Nephron progenitor cell (in vitro differentiated cells): ENCODE measurements at regions not wholly inside any gene's neighbourhood (a gene's known extent, or its start where the extent isn't known, plus 50 kb on each side); places are given as distances from the start of the nearest gene placed in this dataset.

Experiments
- DNase-seq: peaks from one replicate; pipeline ENCODE4 v3.0.0; 2021
- H3K27ac Mint-ChIP-seq: 2 replicates; pipeline ENCODE4 v1.8.0; 2021; ENCODE audit warnings: mild to moderate bottlenecking, moderate library complexity, mixed read lengths
- H3K27me3 Mint-ChIP-seq: 2 replicates; pipeline ENCODE4 v1.8.0; 2021; ENCODE audit warnings: mild to moderate bottlenecking, low read depth, mixed read lengths; ENCODE audit not compliant: poor library complexity
- H3K36me3 Mint-ChIP-seq: 2 replicates; pipeline ENCODE4 v1.8.0; 2021; ENCODE audit warnings: low read depth, mixed read lengths
- H3K4me1 Mint-ChIP-seq: 2 replicates; pipeline ENCODE4 v1.8.0; 2021; ENCODE audit warnings: mixed read lengths
- H3K4me3 Mint-ChIP-seq: 2 replicates; pipeline ENCODE4 v1.8.0; 2021; ENCODE audit warnings: mild to moderate bottlenecking, moderate library complexity, mixed read lengths
- H3K9me3 Mint-ChIP-seq: 2 replicates; pipeline ENCODE4 v1.8.0; 2021; ENCODE audit warnings: mild to moderate bottlenecking, moderate library complexity, mixed read lengths
- TF ChIP-seq, protein P1 (sequence below): fragments of 200-600 bp; sonication (generic); IDR thresholded peaks from 2 replicates; pipeline ENCODE4 v1.5.0; 2021; ENCODE audit warnings: antibody characterized with exemption

DNA sequence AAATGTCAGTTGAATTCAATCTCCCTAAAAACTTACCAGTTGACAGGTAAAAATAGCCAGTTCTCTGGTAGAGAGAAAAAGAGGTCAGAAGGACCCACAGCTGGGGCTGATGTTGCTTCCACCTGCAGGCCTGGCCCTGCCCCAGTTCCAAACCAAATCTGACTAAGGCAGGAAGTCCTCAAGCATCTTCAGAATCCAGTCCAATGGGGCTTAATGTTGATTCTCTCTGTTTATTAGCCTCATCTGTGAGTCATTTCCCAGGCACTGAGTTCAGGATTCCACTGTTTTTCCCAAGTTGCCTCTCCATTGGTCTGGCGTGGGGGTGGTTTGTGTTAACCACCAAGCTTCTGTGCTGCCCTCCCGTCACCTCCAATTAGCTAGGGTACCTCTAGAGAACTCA is 601.8 kb downstream of the INSC start:
- Mint-ChIP-seq H3K27me3 (no peaks in the 10 kb centered on the region), H3K9me3 (peaks cover under 1% of the 10 kb centered on the region), H3K36me3 (no peaks in the 10 kb centered on the region), H3K27ac (no peak overlapping the region), H3K4me3 (no peak overlapping the region), H3K4me1 (peaks cover 31% of the 10 kb centered on the region)
- TF ChIP-seq, protein P1, sequence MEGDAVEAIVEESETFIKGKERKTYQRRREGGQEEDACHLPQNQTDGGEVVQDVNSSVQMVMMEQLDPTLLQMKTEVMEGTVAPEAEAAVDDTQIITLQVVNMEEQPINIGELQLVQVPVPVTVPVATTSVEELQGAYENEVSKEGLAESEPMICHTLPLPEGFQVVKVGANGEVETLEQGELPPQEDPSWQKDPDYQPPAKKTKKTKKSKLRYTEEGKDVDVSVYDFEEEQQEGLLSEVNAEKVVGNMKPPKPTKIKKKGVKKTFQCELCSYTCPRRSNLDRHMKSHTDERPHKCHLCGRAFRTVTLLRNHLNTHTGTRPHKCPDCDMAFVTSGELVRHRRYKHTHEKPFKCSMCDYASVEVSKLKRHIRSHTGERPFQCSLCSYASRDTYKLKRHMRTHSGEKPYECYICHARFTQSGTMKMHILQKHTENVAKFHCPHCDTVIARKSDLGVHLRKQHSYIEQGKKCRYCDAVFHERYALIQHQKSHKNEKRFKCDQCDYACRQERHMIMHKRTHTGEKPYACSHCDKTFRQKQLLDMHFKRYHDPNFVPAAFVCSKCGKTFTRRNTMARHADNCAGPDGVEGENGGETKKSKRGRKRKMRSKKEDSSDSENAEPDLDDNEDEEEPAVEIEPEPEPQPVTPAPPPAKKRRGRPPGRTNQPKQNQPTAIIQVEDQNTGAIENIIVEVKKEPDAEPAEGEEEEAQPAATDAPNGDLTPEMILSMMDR, result no peak
- no peak for DNase-seq

DNA sequence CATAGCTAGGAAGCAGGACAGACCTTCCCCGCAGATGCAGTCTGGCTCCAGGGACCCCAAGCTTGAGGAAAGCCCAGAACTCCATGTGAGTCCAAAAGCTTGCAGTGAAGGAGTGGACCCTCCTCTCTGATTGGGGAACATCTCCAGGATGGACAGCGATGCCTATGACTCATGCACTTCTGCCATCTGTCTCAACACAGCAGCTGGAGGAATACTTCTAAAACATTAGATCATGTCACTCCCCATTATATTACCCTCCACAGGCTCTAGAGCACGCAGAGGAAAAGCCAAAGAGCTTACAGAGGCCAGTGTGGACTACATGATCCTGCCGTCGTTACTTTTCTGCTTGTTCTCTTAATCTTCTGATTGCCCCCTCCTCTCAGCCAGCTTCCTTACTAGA is 605.7 kb downstream of the INSC start:
- no peak for DNase-seq
- H3K4me1 Mint-ChIP-seq, result peaks cover 30% of the 10 kb centered on the region
- no peaks in the 10 kb centered on the region for H3K27me3 Mint-ChIP-seq
- TF ChIP-seq, protein P1, result no peak
- no peaks in the 10 kb centered on the region for H3K36me3 Mint-ChIP-seq
- H3K9me3 Mint-ChIP-seq, result peaks cover 13% of the 10 kb centered on the region
- no peak overlapping the region for H3K4me3 Mint-ChIP-seq
- H3K27ac Mint-ChIP-seq, result no peak overlapping the region

DNA sequence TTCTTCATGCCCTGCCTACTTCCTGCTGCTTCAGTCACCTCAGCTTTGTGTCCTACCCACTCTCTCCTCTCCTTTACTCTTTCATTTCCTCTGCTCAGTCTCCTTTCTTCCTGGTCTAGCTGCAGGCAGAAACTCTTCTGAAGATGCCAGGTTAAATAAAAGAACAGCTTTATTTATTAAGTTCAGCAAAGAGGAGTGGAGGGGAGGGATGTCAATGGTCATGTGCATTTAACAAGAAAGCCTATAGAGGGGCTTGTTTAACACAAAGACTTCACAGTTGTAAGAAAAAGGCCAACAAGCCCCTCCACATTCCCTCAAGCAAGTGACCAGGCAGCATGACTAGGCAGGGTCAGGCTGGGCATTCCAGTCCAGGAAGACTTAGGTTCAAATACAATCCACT is 609.2 kb downstream of the INSC start:
- Mint-ChIP-seq H3K27me3 (no peaks in the 10 kb centered on the region), H3K36me3 (no peaks in the 10 kb centered on the region), H3K4me3 (no peak overlapping the region), H3K4me1 (peaks cover 18% of the 10 kb centered on the region), H3K9me3 (peaks cover 13% of the 10 kb centered on the region), H3K27ac (peak overlapping the region; percentile 88)
- TF ChIP-seq, protein P1, result no peak
- DNase-seq, result no peak

DNA sequence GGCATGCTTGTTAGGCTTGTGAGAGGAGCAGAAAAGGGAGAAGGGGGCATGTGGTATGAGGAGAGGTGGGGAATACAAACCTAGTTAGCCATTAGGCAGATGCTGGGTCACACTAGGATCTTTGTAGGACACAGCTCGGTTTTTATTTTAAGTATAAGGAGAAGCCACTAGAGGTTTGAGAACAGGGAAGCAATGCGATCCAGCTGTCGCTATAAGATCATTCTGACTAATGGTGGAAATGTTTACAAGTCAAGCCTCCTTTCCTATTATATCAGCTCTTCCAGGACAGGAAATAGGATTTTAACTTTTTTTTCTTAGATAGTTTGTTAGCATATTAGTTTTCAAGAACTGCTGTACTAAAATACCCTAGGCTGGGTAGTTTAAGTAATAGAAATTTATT is 609.9 kb downstream of the INSC start:
- TF ChIP-seq, protein P1, result no peak
- Mint-ChIP-seq H3K27me3 (no peaks in the 10 kb centered on the region), H3K9me3 (peaks cover 13% of the 10 kb centered on the region), H3K27ac (no peak overlapping the region), H3K4me3 (no peak overlapping the region), H3K36me3 (no peaks in the 10 kb centered on the region), H3K4me1 (peaks cover 12% of the 10 kb centered on the region)
- no peak for DNase-seq

DNA sequence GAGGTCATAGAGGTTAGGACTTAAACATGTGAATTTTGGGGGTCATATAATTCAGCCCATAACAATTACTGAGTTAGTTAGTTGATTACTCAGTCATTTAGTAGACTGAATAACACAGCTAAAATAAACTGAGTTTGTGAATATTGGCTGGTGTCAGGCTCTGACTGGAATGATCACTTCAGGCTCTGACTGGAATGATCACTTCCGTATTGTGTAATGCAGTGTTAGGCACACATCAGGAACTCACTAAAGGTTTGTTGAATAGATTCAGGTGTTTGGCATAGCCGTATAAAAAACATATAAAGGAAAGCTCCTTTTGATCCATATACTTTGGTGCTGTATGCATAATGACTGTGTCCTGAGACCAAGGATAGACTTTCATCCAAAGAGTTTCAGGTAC is 610.5 kb downstream of the INSC start:
- H3K36me3 Mint-ChIP-seq, result no peaks in the 10 kb centered on the region
- H3K27ac Mint-ChIP-seq, result no peak overlapping the region

DNA sequence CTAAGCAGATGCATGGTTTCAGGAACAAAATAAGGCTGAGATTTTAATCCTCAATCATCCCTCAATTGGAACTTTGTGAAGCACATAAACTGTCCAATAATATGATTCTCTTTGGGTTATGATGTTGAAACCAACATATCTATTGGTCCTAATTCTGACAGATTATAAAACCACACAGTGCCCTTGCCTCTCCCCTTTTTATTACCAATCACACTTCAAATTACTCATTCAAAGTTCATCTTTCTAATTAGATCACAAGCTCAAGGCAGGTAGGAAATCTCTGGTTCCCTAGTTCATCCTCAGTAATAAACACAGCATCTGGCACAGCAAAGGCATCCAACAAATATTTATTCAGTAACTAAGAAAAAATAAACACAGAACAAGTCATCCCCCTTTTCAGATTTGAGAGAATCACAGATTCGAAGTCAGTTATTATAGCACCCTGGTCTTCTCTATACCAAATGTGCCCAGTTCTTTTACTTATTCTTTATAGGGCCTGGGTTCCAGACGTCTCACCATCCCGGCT is 611.6 kb downstream of the INSC start:
- H3K27ac Mint-ChIP-seq, result peak overlapping the region; percentile 46
- TF ChIP-seq, protein P1, result no peak
- H3K36me3 Mint-ChIP-seq, result no peaks in the 10 kb centered on the region
- no peak for DNase-seq
- peaks cover 13% of the 10 kb centered on the region for H3K9me3 Mint-ChIP-seq
- no peaks in the 10 kb centered on the region for H3K27me3 Mint-ChIP-seq
- H3K4me3 Mint-ChIP-seq, result no peak overlapping the region
- peaks cover 15% of the 10 kb centered on the region for H3K4me1 Mint-ChIP-seq

More for the DNA sequence above, 610.5 kb downstream of the INSC start:
- TF ChIP-seq, protein P1, result no peak
- peaks cover 11% of the 10 kb centered on the region for H3K4me1 Mint-ChIP-seq
- H3K27me3 Mint-ChIP-seq, result no peaks in the 10 kb centered on the region
- peaks cover 13% of the 10 kb centered on the region for H3K9me3 Mint-ChIP-seq
- no peak overlapping the region for H3K4me3 Mint-ChIP-seq
- DNase-seq, result no peak
